GM20431 (cell line): ENCODE measurements at regions not wholly inside any gene's neighbourhood (a gene's known extent, or its start where the extent isn't known, plus 50 kb on each side); places are given as distances from the start of the nearest gene placed in this dataset.

Experiments
- in situ Hi-C: fragments of 300-500 bp; cut with MseI, MboI; formaldehyde crosslinking; loops from one replicate; pipeline ENCODE4 v1.15.0; 2020; ENCODE audit warnings: low sequenced_read_pairs; ENCODE audit not compliant: unreplicated experiment

DNA sequence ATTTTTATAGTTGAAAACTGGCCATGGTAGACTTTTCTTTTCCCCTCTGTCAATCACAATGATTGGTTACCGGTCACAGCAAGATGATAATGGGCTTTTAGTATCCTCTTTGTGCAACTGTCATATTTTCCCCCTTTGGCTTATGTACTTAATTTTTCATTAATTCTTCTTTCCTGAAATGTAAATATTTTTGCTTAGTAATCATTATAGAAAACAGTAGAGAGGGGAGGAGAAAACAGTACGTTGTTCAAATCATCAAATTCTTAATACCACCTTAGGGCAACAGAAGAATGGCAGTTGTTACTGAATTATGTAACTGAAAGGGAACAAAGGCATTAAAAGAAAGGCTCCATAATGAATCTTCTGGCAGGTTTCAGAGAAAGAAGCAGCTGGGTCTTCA is 699.0 kb downstream of the METTL4 start:
- in situ Hi-C loops: no loop called here

DNA sequence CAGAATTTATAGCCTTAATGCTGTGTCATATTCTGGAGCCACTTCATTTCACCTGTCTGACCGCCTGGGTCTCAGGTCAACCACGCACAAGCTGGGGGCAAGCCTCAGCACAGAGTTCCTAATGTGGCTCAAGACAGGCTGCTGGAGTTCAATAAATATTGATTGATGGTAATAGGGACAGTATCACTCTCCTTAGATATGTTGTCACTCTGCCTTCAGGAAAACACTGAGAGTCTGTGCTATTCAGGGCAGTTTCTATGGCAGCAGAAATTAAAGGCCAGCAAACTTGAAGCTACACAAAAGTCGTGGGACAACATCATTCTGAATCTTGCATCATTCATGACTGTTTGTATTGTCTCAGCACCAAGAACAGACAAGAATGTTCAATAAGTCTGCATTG is 696.1 kb downstream of the METTL4 start:
- in situ Hi-C loops: no loop called here

DNA sequence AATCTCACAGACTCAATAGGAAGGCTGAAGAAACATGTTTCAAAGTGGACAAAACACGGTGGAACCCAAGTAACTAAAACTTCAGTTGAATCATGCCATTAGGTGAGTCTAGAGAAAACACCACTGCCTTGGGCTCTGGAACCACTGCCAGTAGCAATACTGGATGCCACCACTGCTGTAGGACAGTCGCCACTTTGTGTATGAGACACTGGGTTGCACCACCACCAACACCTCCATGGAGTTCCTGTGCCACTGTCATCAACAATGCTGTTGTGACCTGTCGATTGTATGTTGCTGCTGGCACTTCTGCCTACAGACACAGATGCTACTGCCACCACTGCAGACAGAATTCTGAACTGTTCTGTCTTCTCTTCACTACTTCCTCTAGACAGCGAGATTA is 686.7 kb downstream of the METTL4 start:
- in situ Hi-C loops: no loop called here

DNA sequence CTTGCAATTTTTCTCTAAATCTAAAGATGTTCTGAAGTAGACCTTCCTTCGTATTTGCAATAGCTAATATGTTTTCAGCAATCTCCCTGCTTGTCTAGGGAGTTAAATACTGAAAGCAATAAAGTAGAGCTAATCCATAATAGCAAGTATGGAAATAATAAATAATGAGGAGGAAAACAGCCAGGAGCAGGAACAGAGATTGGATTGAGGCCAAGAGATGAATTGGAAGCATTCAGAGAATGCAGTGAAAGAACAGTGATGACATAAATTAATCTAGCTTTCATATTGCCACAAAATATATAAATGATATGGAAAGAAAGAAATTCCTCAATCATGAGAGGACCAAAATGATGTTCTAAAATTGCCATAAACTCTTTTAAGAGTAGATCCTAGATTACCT is 679.7 kb downstream of the METTL4 start:
- in situ Hi-C loops: no loop called here

DNA sequence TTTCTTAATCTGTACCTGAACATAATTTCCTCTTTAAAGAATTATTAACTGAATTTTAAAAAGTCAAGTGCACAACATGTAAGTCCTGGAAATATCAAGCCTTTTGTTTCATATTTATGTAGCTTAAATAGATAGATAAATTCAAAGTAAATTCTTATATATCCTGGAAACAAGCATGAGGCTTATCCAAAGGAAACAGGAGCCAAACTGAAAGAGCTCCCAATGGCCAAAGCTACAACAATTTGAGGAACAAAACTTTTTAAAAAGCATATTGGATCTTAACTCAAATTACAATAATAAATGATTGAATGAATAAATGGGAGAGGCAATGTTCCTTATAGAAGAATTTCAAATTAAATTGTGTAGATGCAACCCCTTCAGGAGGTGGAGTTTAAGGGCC is 679.1 kb downstream of the METTL4 start:
- in situ Hi-C loops: no loop called here

DNA sequence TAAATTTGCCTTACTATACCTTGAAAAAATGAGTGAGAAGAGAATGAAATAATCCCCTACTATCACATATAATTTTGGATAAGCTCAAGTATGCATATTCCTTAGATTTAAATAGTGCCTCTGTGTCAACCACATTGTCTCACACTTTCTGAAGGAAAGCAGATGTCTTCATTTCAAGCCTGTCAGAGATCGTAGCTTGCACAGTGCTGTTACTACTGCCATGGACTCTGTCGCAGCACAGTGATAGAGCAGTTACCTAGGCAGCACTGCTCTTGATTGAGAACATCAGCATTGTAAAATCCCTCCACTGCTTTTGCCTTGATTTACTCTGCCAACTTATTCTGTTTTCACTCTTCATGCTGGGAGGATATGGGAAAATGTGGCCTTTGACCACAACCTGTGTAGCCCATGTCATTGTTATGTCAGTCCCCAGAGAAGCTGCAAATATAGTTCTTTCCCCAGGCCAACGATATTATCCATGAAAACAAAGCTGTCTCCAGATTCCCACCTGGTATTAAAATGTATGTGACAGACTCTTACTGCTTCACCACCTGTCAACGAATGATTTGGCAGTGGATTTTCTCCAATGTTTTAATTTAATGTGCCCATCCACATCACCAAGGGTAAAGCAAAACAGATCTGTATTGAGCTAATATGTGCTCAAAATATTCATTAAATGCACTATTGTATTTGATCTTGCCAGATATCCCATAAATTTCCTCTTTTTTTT is 675.7 kb downstream of the METTL4 start:
- in situ Hi-C loops: no loop called here

DNA sequence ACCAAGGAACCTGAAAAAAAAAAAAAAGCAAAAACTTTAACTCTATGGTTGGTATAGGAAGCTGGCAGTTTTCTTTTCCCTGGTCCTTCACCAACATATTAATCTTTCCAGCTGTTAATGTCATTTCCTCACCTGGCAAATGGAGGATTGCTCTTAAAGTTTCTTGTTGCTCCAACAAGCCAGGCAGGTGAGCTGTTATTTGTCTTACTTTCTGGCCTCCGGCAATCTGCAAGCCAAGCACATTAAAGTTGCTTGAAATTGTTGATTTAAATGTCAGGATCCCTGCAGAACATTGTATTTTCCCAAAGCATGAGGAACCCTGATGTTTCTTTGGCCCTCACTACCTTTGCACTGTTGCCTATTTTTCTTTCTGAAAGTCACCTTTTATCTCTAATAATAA is 664.9 kb downstream of the METTL4 start:
- in situ Hi-C loops: no loop called here

DNA sequence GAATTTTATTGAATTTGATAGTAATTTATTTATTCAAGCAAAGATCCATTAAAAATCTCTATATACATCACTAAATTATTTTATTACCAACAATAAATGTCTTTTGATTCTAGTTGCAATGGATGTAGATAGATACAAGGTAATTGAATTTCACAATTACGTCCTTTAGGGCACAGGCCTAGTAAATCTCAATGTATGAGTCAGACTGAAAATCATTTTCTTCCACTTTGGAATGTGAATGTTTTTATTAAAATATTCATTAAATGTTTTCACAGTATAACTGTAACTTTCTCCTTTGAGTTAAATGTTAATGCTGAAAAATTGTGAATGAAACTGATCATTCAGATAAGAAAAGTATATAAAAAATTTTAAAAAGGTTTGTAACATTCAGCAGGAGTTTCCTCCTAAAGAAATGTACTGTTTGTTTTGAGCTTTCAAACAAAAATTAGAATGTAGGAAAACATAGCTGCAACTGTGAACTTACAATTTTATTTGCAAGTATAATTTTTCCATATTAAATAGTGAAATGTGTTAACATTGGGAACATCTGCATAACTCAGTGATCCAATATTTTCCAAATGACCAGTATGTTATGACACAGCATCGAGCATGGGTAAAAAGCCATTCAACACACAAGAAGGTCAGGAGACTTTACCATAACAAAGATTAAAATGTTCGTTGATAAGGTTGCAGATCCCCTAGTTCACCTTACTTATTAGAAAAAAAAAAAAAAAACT is 663.7 kb downstream of the METTL4 start:
- in situ Hi-C loops: no loop called here

DNA sequence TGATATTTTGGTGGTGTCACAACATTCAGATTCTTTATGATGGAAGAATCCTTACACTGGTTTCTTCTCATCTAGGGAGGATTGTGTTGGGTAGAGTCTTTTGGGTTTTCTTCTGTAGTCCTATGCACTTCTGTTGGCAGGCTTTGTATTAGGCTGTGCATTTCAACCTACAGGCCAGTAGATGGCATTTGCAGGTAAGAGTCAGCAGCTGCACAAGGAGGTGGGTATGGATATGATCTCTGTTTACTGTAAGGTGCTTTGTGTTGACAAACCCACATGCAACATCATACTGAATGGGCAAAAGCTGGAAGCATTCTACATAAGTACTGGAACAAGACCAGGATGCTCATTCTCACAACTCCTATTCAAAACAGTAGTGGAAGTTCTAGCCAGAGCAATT is 656.8 kb downstream of the METTL4 start:
- in situ Hi-C loops: no loop called here

DNA sequence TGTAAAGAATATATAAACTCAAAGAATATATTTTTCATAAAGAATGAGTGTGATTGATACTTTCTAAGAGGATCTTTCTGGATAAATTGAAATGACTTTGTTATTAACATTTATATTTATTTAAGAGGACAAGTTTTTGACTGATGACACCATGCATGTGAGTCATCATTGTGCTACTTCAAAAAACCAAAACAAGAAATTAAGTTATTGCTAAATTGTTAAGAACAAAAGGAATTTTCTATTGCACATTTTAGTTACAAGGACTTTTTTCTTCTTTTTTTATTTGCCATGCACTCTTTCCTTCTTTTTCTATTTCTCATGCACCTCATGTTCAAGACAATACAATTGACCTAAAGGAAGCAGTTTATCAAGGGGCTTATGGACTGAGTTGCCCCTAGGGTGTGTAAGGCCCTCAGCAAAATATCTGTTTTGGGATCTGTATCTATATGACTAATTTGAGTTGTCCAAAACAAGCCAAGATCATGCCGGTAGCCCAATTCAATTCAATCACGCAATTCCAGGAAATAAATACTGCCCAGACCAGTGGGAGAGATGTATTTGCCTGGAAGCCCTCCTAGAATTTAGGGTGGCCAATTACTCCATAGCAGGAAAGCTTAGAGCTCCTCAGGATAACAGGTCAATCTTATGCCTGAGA is 654.3 kb downstream of the METTL4 start:
- in situ Hi-C loops: no loop called here

DNA sequence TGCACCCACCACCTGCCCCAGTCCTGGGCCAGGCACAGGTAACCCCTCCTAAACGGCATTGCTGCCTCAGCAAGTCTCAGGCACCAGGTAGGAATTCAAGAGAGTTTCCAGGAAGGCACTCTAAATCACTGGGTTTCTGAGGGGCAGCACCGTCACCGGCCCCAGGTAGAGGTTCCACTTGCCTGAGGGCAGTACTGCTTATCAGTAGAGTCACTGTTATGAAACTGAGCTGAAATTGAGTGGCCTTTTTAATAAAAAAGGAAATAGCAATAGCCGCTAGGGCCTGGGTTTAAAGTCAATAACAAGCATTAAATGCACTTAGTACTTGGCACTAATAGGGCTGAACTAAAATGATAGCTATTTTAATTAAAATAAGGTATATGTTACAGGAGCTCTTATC is 653.7 kb downstream of the METTL4 start:
- in situ Hi-C loops: no loop called here

DNA sequence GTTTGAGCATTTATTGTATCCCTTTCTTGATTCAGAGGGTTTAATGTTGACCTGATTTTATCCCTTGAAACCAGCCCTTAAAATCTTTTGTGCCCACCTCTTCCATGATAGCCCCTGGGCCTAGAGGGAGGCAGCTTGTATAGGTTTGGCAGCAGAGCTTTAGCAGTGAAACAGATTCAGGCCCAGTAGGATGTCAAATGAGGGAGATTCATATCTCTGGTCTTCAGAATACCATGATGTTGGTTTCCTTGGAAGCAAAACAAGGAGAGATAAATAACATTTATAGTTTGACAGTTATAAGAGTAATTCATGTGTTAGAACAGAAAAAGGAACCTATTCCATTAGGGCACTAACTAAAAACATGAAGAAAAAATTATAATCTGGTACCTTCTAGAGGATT is 649.2 kb downstream of the METTL4 start:
- in situ Hi-C loops: no loop called here

DNA sequence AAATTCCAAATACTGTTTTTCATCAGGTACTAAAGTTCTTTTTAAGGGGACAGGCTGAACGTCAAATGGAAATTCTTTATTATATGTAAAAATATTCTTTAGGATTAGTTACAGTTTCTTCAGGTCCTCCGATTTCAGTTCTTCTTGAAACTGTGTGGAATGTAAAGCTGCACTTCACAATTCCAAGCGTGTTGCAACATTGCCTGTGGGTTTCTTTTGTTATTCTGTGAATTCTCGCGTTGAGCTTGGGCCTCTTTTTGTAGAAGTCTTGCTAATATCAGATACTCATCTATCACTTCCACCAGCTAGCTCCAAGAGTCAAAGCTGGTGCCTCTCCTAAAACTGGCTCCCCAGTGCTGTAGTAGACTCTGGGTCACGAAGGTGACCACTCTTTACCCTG is 642.6 kb downstream of the METTL4 start:
- in situ Hi-C loops: no loop called here

DNA sequence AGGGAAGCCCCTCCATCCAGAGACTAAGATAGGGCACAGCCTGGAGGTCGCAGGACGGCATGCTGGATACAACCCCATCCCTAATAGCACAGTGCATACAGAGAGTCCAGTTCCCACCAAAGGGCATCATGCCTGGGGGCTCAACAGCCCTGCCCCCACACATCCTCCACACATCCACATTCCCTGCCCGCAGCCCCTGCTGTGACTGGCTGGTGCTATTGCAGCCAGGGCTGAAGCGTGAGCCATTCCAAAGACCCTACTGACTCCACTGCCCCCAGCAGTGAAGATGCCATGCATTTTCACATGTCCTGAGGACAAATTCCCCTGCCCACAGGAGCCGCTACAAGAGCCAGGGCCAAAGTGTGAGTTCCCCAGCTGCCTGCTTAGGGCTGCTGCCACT is 641.6 kb downstream of the METTL4 start:
- in situ Hi-C loops: no loop called here

DNA sequence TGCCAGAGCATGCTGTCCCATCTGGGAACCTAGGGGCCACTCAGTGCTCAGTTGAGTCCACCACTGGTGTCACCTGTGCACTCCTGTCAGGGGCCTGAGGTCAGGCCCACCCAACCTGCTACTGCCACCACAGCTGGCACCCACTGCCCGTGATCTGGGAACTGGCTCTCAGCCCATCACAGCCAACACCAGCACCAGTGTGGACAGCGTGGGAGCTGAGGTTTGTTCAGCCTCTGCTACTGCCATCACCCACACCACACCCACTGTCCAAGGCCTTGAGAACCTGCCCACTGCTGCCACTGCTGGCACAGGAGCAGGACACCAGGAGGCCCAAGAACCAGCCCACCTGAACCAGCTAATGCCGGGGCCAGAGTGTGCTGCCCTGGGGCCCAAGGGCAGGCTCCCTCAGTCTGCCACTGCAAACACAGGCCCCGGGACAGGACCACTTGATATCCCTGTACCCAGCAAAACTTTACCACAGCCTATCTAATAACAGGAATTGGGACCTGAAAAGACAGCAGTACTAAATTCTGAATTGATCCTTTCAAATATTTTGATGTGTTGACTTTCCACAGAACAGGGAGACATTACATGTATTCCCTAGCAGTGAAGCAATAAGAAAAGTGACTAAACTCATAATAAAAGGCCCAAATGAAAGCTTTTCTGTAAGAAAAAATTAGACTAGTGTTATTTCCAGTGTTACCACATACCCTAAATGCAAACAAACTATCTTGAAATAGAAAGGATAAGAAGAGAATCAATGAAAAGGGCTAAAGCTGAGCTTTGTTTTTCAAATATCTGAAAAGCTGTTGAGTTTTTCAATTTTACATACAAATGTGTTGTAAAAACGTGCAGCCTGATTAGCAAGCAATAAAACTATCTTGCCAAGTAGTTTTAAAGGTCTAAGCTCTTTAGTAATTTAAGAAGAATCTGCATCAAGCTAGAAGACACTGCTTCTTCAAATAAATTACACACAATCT is 640.7 kb downstream of the METTL4 start:
- in situ Hi-C loops: no loop called here

DNA sequence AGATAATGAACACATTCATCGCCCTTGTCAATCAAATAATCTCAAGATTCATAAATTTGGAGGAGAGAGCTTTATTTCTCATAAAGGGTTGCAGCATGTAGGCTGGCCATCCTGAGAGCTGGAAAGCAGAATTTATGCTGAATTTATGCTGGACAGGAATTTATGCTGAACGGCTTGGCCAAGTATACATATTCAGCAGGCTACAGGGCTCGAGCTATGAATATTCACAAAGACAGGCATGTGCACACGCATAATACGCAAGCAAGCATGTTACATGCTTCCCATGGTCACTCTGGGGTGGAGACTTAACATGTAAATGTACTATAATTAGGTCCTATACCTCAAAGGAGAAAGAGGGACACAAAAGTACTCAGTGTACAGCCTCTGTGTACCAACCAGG is 618.8 kb downstream of the METTL4 start:
- in situ Hi-C loops: no loop called here

DNA sequence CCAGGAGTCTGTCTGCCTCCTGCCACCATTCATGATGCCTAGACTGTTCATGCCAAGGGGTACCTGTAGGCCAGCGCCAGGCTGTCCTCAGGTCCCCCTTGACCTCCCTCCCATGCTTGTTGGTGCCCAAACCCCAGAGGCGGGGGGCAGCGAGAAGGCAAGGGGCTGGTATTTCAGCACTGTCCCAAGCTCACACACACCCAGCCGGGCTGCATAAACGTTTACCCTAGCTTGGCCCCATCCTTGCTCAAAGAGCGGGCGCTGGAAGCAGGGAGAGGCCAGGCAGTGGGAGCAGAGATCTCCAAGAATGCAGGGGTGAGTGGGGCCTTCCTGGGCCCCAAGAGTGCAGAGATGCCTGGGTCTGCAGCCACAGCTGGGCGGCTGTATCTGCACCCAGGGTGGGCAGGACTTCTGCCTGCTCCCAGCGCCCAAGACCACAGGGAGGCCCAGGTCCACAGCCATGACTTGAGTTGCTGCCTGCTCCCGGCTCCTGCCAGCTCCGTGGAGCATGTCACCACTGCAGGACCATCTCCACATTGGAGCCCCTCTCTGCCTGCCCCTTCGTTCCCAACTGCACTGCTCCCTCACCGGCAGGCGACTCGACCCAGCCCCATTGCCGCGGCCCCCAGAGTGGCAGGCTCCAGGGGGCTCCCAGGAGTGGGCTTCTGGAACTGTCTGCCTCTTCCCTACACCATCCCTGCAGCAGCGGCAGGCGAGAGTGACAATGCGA is 616.6 kb downstream of the METTL4 start:
- in situ Hi-C loops: no loop called here

DNA sequence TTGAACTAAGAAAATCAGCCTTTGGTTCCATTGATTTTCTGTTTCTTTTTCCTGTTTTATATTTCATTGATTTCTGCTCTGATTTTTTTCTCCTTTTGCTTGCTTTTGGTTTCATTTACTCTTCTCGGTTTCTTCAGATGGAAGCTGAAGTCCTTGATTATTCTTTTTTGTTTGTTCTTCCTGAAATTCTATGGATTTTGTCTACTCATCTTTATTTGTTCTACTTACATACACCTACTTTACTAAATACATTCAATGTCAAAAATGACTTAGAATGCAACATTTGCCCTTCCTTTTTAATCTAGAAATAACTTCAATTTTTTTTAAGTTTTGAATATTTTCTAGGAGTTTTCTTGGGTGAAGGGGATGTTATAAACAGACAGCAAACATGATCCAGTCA is 612.5 kb downstream of the METTL4 start:
- in situ Hi-C loops: no loop called here

DNA sequence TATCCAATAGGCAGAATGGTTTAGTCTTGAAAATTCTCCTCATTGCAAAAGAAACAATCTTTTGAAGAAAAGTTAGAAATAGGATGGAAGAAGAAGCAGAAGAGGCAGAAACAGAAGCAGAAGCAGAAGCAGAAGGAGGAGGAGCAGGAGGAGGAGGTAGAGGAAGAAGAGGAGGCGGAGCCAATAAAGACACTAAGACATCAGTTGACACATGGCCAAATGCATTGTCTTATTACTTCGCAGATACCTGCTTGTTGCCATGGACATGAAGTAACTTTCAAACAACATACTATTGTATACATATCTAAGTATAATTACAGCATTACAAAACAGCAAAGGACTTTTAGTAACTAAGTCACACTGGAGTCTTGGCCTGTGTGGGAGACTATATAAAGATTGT is 606.3 kb downstream of the METTL4 start:
- in situ Hi-C loops: no loop called here

DNA sequence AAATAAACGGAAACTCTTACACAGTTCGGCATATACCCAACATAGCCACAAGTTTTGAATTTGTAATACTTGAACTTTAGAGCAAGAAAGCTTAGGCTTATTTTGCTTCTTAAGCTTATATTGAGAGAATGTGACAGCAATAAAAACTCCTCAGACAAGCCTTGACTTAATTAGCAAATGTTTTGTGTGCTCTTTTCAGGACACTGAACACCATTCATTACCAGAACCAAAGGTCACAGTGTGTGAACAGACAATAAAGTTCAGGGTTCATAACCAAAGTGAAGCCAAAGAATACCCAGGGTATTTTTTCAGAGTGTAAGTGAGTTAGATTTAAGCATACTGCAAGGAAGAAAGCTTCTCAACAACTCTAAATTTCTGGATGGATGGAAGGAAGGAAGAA is 605.8 kb downstream of the METTL4 start:
- in situ Hi-C loops: no loop called here
